Breast epithelium (tissue), 3 donors: ENCODE measurements at regions not wholly inside any gene's neighbourhood (a gene's known extent, or its start where the extent isn't known, plus 50 kb on each side); places are given as distances from the start of the nearest gene placed in this dataset.

Experiments used
- POLR2A ChIP-seq: fragments of 450-650 bp; IDR thresholded peaks from one replicate; pipeline ENCODE4 v1.6.1; 2016; ENCODE audit warnings: antibody characterized with exemption, mild to moderate bottlenecking, moderate library complexity
- POLR2AphosphoS5 ChIP-seq, 3 donors: sonication (generic); formaldehyde crosslinking; IDR thresholded peaks; one replicate each; pipeline ENCODE4 v1.6.1; 2017; ENCODE audit warnings: antibody characterized with exemption in 3 of 3
- TF ChIP-seq, protein P1 (sequence below), 3 donors: fragments of 450-650 bp; IDR thresholded peaks; one replicate each; pipeline ENCODE4 v1.5.1; 2016 to 2017; ENCODE audit warnings: antibody characterized with exemption in 3 of 3, mild to moderate bottlenecking in 3 of 3, moderate library complexity in 3 of 3

- TF ChIP-seq, protein P1, sequence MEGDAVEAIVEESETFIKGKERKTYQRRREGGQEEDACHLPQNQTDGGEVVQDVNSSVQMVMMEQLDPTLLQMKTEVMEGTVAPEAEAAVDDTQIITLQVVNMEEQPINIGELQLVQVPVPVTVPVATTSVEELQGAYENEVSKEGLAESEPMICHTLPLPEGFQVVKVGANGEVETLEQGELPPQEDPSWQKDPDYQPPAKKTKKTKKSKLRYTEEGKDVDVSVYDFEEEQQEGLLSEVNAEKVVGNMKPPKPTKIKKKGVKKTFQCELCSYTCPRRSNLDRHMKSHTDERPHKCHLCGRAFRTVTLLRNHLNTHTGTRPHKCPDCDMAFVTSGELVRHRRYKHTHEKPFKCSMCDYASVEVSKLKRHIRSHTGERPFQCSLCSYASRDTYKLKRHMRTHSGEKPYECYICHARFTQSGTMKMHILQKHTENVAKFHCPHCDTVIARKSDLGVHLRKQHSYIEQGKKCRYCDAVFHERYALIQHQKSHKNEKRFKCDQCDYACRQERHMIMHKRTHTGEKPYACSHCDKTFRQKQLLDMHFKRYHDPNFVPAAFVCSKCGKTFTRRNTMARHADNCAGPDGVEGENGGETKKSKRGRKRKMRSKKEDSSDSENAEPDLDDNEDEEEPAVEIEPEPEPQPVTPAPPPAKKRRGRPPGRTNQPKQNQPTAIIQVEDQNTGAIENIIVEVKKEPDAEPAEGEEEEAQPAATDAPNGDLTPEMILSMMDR (IDR thresholded peaks at IDR 0.05), result no peak
- TF ChIP-seq POLR2AphosphoS5 (IDR thresholded peaks at IDR 0.05) (no peak), POLR2A (no peak)
These were observed 225.2 kb upstream of the PPP1R2C start for GRCh38 chrX:43003204-43003565.
